Skin of body (tissue), 1 donor: ENCODE measurements at regions not wholly inside any gene's neighbourhood (a gene's known extent, or its start where the extent isn't known, plus 50 kb on each side); places are given as distances from the start of the nearest gene placed in this dataset.
A peak's percentile ranks its signal among the peaks of the same experiment; 100 is the strongest.
"Not testable (repeated sequence)": the region's sequence is repeated elsewhere in the genome, so short reads cannot be mapped to it uniquely, and the experiment has no call there.

ENCODE experiments used
- DNase-seq: peaks from one replicate; lab custom pipeline; 2025; lab: John Stamatoyannopoulos, UW

GRCh38 chr2:71959494-71959893 is 188.2 kb downstream of the CYP26B1 start:
- DNase-seq, result no peak

GRCh38 chr2:71958426-71958825 is 189.2 kb downstream of the CYP26B1 start:
- not testable (repeated sequence) for DNase-seq

- DNase-seq, result no peak
Measured at GRCh38 chr2:71952572-71953188, 195.0 kb downstream of the CYP26B1 start.

GRCh38 chr2:71951718-71952404 is 195.8 kb downstream of the CYP26B1 start:
- no peak for DNase-seq

GRCh38 chr2:71951083-71951468 is 196.6 kb downstream of the CYP26B1 start:
- no peak for DNase-seq

- no peak for DNase-seq
Measured at GRCh38 chr2:71950256-71951082, 197.2 kb downstream of the CYP26B1 start.

GRCh38 chr2:71949537-71949798 is 198.2 kb downstream of the CYP26B1 start:
- no peak for DNase-seq

- DNase-seq, result no peak
Measured at GRCh38 chr2:71948781-71949536, 198.7 kb downstream of the CYP26B1 start.

GRCh38 chr2:71947809-71948208 is 199.9 kb downstream of the CYP26B1 start:
- DNase-seq, result no peak

GRCh38 chr2:71945603-71945959 is 202.1 kb downstream of the CYP26B1 start:
- DNase-seq, result no peak

GRCh38 chr2:71944806-71945602 is 202.7 kb downstream of the CYP26B1 start:
- peak; percentile 98 for DNase-seq

- no peak for DNase-seq
Measured at GRCh38 chr2:71944183-71944550, 203.5 kb downstream of the CYP26B1 start.

- peak; percentile 61 for DNase-seq
Measured at GRCh38 chr2:71943238-71944182, 204.2 kb downstream of the CYP26B1 start.

- peak; percentile 81 for DNase-seq
Measured at GRCh38 chr2:71941726-71942525, 205.7 kb downstream of the CYP26B1 start.

- DNase-seq, result no peak
Measured at GRCh38 chr2:71940695-71941094, 207.0 kb downstream of the CYP26B1 start.

- no peak for DNase-seq
Measured at GRCh38 chr2:71939588-71940535, 207.8 kb downstream of the CYP26B1 start.

- no peak for DNase-seq
Measured at GRCh38 chr2:71938659-71939587, 208.7 kb downstream of the CYP26B1 start.
